SJCRH30 (cell line): ENCODE measurements at regions not wholly inside any gene's neighbourhood (a gene's known extent, or its start where the extent isn't known, plus 50 kb on each side); places are given as distances from the start of the nearest gene placed in this dataset.
A peak's percentile ranks its signal among the peaks of the same experiment; 100 is the strongest.
"Not testable (repeated sequence)": the region's sequence is repeated elsewhere in the genome, so short reads cannot be mapped to it uniquely, and the experiment has no call there.

Experiments
- DNase-seq, 2 experiments: peaks; one replicate each; pipeline ENCODE4 v3.0.0-alpha.2; 2015 to 2020
- H3K27ac ChIP-seq: fragments of 250-450 bp; sonication (Bioruptor Pico); 2 replicates; pipeline ENCODE4 v1.5.1; 2020; ENCODE audit warnings: mild to moderate bottlenecking, moderate library complexity
- H3K27me3 ChIP-seq: fragments of 250-450 bp; sonication (Bioruptor Pico); 2 replicates; pipeline ENCODE4 v1.5.1; 2020; ENCODE audit warnings: mild to moderate bottlenecking, moderate library complexity
- H3K36me3 ChIP-seq: fragments of 250-450 bp; sonication (Bioruptor Pico); 2 replicates; pipeline ENCODE4 v1.5.1; 2020; ENCODE audit warnings: mild to moderate bottlenecking, moderate library complexity
- H3K4me1 ChIP-seq: fragments of 250-450 bp; sonication (Bioruptor Pico); 2 replicates; pipeline ENCODE4 v1.5.1; 2020; ENCODE audit warnings: mild to moderate bottlenecking, moderate library complexity
- H3K4me3 ChIP-seq: fragments of 250-450 bp; sonication (Bioruptor Pico); 2 replicates; pipeline ENCODE4 v1.5.1; 2020; ENCODE audit warnings: mild to moderate bottlenecking, moderate library complexity
- H3K9me3 ChIP-seq: fragments of 250-450 bp; sonication (Bioruptor Pico); replicated peaks from 2 replicates; pipeline ENCODE4 v1.5.1; 2020; ENCODE audit warnings: mild to moderate bottlenecking, moderate library complexity

GRCh38 chr5:155136216-155136850, 122.8 kb downstream of the KIF4B start:
- Histone ChIP-seq H3K27ac (no peak overlapping the region), H3K9me3 (no peaks in the 10 kb centered on the region), H3K4me3 (no peak overlapping the region)

DNA sequence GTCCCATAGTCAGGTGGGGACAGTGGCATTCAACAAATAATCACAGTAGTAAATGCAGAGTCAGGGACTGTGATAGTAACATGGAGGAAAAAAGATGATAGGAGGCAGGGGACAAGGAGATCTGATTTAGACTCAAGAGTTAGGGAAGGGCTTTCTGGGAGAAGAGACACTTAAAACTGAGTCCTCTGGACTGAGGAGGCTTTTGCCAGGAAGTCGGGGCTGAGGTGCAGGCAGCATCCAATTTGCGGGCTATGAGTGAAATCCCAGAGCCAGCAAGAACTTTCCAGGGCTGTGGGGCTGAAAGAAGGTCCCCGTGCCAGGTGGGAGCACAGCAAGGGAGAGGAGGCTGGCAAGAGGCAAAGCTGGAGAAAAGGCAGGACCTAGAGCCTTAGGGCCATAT, 124.1 kb downstream of the KIF4B start:
- H3K27ac ChIP-seq: no peak overlapping the region
- no peaks in the 10 kb centered on the region for H3K4me1 ChIP-seq
- no peaks in the 10 kb centered on the region for H3K36me3 ChIP-seq
- peaks cover 3% of the 10 kb centered on the region; the same call in 1 of the 2 replicates for H3K27me3 ChIP-seq
- no peaks in the 10 kb centered on the region for H3K9me3 ChIP-seq
- no peak for DNase-seq
- no peak overlapping the region for H3K4me3 ChIP-seq

More at GRCh38 chr5:155136216-155136850, 122.8 kb downstream of the KIF4B start:
- no peaks in the 10 kb centered on the region for H3K36me3 ChIP-seq
- no peak for DNase-seq
- no peaks in the 10 kb centered on the region for H3K4me1 ChIP-seq
- H3K27me3 ChIP-seq: peaks cover 3% of the 10 kb centered on the region; the same call in 1 of the 2 replicates

DNA sequence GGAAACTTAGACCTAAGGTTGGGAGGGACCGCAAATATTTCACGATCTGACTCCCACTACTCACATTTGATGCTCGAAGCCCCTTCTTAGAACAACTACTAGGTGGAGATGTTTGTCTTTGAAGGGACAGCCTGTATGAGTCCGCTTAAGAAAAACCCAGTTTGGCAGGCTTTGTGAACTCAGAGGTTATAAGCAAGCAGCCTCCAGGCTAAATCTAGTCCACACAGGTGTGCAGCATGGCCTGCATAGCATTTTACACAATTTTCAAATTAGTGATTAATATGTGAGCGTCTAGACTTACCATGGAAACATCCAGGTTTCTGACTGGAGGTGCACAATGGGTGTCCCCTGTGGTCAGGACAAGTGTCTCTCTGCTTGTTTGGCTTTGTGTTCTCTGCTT, 127.1 kb downstream of the KIF4B start:
- H3K9me3 ChIP-seq: no peaks in the 10 kb centered on the region
- H3K27me3 ChIP-seq: peaks cover 6% of the 10 kb centered on the region; the same call in 1 of the 2 replicates
- H3K4me3 ChIP-seq: no peak overlapping the region
- H3K27ac ChIP-seq: no peak overlapping the region
- no peak for DNase-seq
- H3K4me1 ChIP-seq: no peaks in the 10 kb centered on the region
- H3K36me3 ChIP-seq: no peaks in the 10 kb centered on the region

- H3K27ac ChIP-seq: no peak overlapping the region
- H3K27me3 ChIP-seq: 0 out of 2 replicates have a peak, but pooled peaks cover 3% of the 10 kb centered on the region
- no peak overlapping the region for H3K4me3 ChIP-seq
- H3K4me1 ChIP-seq: no peaks in the 10 kb centered on the region
- DNase-seq: no peak
- H3K9me3 ChIP-seq: no peaks in the 10 kb centered on the region
- no peaks in the 10 kb centered on the region for H3K36me3 ChIP-seq
These were observed 131.4 kb downstream of the KIF4B start for GRCh38 chr5:155144956-155145355.

GRCh38 chr5:155147222-155147621, 133.7 kb downstream of the KIF4B start:
- Histone ChIP-seq H3K9me3 (no peaks in the 10 kb centered on the region), H3K4me1 (no peaks in the 10 kb centered on the region), H3K36me3 (no peaks in the 10 kb centered on the region), H3K27me3 (0 out of 2 replicates have a peak, but pooled peaks cover 3% of the 10 kb centered on the region), H3K27ac (no peak overlapping the region), H3K4me3 (no peak overlapping the region)
- no peak for DNase-seq

DNA sequence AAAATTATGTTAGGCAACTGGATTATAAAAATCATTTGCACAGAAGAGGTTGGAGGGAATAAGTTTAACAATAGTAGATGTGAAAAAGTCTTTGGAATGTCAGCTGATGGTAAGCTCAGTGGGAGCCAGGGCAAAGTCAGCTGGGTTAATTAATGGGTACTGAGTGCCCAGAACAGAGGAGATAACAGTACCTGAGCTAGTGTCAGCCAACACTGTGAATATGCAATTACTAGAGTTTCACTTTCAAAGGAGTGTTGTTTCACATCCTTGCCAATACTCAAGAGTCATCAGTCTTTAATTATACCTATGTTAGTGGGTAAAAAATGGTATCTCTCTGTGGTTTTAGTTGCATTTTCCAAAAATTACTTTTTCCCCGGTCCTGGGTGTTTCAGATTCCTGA, 135.1 kb downstream of the KIF4B start:
- Histone ChIP-seq H3K4me3 (no peak overlapping the region), H3K27ac (no peak overlapping the region), H3K36me3 (no peaks in the 10 kb centered on the region), H3K9me3 (no peaks in the 10 kb centered on the region), H3K27me3 (0 out of 2 replicates have a peak, but pooled peaks cover 3% of the 10 kb centered on the region), H3K4me1 (no peaks in the 10 kb centered on the region)
- DNase-seq: no peak

- DNase-seq: no peak
- no peak overlapping the region for H3K4me3 ChIP-seq
- H3K9me3 ChIP-seq: no peaks in the 10 kb centered on the region
- no peaks in the 10 kb centered on the region for H3K4me1 ChIP-seq
- H3K36me3 ChIP-seq: no peaks in the 10 kb centered on the region
- H3K27ac ChIP-seq: no peak overlapping the region
- H3K27me3 ChIP-seq: 0 out of 2 replicates have a peak, but pooled peaks cover under 1% of the 10 kb centered on the region
These were observed 136.5 kb downstream of the KIF4B start for GRCh38 chr5:155150012-155150411.

DNA sequence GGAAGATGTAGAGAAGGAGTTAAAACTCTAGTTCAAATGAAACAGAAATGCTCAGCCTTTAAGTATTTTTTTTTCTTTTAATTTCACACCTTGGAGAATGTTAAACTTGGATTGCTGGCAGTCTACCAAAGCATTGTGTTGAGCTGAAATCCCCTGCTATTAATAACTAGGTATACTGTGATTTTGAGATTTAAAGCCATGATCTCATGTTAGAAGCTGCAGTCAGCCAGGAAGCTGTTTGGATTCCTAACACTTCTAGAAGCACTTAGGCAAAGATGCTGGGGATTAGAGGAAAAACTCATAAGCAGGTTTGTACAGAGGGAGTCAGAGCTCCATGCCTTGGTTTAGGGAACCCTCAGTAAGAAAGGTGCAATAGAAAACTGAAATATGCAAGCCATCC, 141.4 kb downstream of the KIF4B start:
- Histone ChIP-seq H3K4me3 (no peak overlapping the region), H3K27ac (no peak overlapping the region), H3K27me3 (no peaks in the 10 kb centered on the region), H3K9me3 (no peaks in the 10 kb centered on the region), H3K4me1 (no peaks in the 10 kb centered on the region), H3K36me3 (no peaks in the 10 kb centered on the region)
- DNase-seq: no peak

- H3K9me3 ChIP-seq, DNase-seq, H3K4me1 ChIP-seq, H3K36me3 ChIP-seq, H3K27me3 ChIP-seq, H3K4me3 ChIP-seq, H3K27ac ChIP-seq: not testable (repeated sequence)
These were observed 149.5 kb downstream of the KIF4B start for GRCh38 chr5:155163084-155163483.

GRCh38 chr5:155167736-155168135, 154.2 kb downstream of the KIF4B start:
- Histone ChIP-seq H3K9me3 (no peaks in the 10 kb centered on the region), H3K27ac (no peak overlapping the region), H3K4me1 (no peaks in the 10 kb centered on the region), H3K27me3 (0 out of 2 replicates have a peak, but pooled peaks cover 3% of the 10 kb centered on the region), H3K36me3 (no peaks in the 10 kb centered on the region), H3K4me3 (no peak overlapping the region)
- no peak for DNase-seq

DNA sequence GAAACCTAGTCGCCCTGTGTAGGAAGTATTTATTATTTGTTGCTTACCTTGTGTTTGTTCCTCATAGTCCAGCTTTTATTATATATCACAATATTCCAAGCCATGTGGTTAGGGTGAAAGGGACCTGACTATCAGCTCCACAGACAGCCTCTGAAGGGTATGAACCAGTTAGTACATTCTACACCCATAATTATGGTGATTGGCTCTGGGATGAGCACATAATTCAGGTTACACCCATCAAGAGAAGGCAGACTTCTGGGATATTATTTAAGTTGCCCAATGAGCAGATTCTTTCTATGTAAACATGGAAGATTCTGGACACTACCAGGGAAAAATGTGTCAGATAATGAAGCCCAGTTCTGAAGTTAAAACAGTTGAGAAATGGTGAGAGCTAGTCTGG, 168.0 kb downstream of the KIF4B start:
- H3K27me3 ChIP-seq: no peaks in the 10 kb centered on the region
- H3K27ac ChIP-seq: no peak overlapping the region
- H3K9me3 ChIP-seq: no peaks in the 10 kb centered on the region
- H3K4me1 ChIP-seq: no peaks in the 10 kb centered on the region
- no peak overlapping the region for H3K4me3 ChIP-seq
- DNase-seq: no peak
- H3K36me3 ChIP-seq: no peaks in the 10 kb centered on the region

GRCh38 chr5:155189476-155189875, 175.9 kb downstream of the KIF4B start:
- Histone ChIP-seq H3K4me1 (peaks cover 7% of the 10 kb centered on the region; the same call in 1 of the 2 replicates), H3K9me3 (no peaks in the 10 kb centered on the region), H3K27ac (no peak overlapping the region), H3K4me3 (no peak overlapping the region), H3K36me3 (no peaks in the 10 kb centered on the region), H3K27me3 (no peaks in the 10 kb centered on the region)
- no peak for DNase-seq

- Histone ChIP-seq H3K27ac (no peak overlapping the region), H3K36me3 (no peaks in the 10 kb centered on the region), H3K4me1 (peaks cover 7% of the 10 kb centered on the region; the same call in 1 of the 2 replicates), H3K27me3 (no peaks in the 10 kb centered on the region), H3K9me3 (no peaks in the 10 kb centered on the region), H3K4me3 (no peak overlapping the region)
- peak; percentile 9 to 51 for DNase-seq
These were observed 176.4 kb downstream of the KIF4B start for GRCh38 chr5:155189981-155190380.

DNA sequence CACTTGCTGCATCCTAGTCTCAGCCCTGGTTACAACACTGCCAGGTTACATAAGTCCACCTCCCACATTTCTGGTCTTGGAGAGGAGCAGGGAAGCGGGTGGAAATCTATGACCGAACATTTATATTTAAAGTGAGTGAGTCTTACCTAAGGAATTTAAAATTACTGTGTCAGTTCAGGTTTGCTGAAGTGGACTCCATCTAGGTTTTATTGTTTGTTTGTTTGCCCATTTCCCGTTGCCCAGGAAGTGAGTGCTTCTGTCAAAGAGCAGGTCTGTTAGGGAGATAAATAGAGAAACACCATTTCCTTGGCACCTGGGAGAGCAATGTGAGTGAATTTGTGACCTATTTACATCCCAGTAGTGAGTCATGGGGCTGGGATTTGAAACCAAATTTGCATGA, 179.5 kb downstream of the KIF4B start:
- H3K4me3 ChIP-seq: no peak overlapping the region

GRCh38 chr5:155193483-155194107, 180.0 kb downstream of the KIF4B start:
- Histone ChIP-seq H3K27me3 (no peaks in the 10 kb centered on the region), H3K27ac (no peak overlapping the region), H3K4me1 (peaks cover 7% of the 10 kb centered on the region; the same call in 1 of the 2 replicates), H3K4me3 (no peak overlapping the region), H3K36me3 (no peaks in the 10 kb centered on the region), H3K9me3 (no peaks in the 10 kb centered on the region)
- no peak for DNase-seq

More for the DNA sequence above, 179.5 kb downstream of the KIF4B start:
- Histone ChIP-seq H3K4me1 (peaks cover 7% of the 10 kb centered on the region; the same call in 1 of the 2 replicates), H3K9me3 (no peaks in the 10 kb centered on the region), H3K36me3 (no peaks in the 10 kb centered on the region), H3K27me3 (no peaks in the 10 kb centered on the region), H3K27ac (no peak overlapping the region)
- no peak for DNase-seq
